ENCODE measurements at regions not wholly inside any gene's neighbourhood (a gene's known extent, or its start where the extent isn't known, plus 50 kb on each side); places are given as distances from the start of the nearest gene placed in this dataset.

GRCh38 chr6:121896363-121896762, 460.9 kb downstream of the GJA1 start:
- TF ChIP-seq CTCF (IDR thresholded peaks at IDR 0.05; ENCODE audit: low read depth, low read length) = no peak
- no peaks in the 10 kb centered on the region for H3K9me3 ChIP-seq (ENCODE audit: control insufficient read depth, insufficient read depth, low read length)
- no peak overlapping the region for H3K27ac ChIP-seq (ENCODE audit: low read depth, low read length)
- no peak for DNase-seq (ENCODE audit: low read depth, low spot score)
- H3K4me3 ChIP-seq (ENCODE audit: low read depth, low read length) = no peak overlapping the region
- CTCF ChIA-PET = interaction anchor here (0.5 kb wide), 1 partner anchor 466 kb away, joined by 3 read pairs; no protein-coding TSS in a partner anchor
- H3K27me3 ChIP-seq (ENCODE audit: control insufficient read depth, insufficient read depth, low read length) = no peaks in the 10 kb centered on the region
- POLR2A ChIA-PET = no interaction called here

- no peak for TF ChIP-seq CTCF (IDR thresholded peaks at IDR 0.05; ENCODE audit: low read depth, low read length)
- ChIA-PET CTCF (no interaction called here), POLR2A (no interaction called here)
- no peak overlapping the region for H3K27ac ChIP-seq (ENCODE audit: low read depth, low read length)
- no peak overlapping the region for H3K4me3 ChIP-seq (ENCODE audit: low read depth, low read length)
- no peak for DNase-seq (ENCODE audit: low read depth, low spot score)
- no peaks in the 10 kb centered on the region for H3K9me3 ChIP-seq (ENCODE audit: control insufficient read depth, insufficient read depth, low read length)
- H3K27me3 ChIP-seq (ENCODE audit: control insufficient read depth, insufficient read depth, low read length) = no peaks in the 10 kb centered on the region
Measured at GRCh38 chr6:121896771-121897170, 461.3 kb downstream of the GJA1 start.

- no peak overlapping the region for H3K27ac ChIP-seq (ENCODE audit: low read depth, low read length)
- DNase-seq (ENCODE audit: low read depth, low spot score) = no peak
- ChIA-PET CTCF (no interaction called here), POLR2A (no interaction called here)
- no peaks in the 10 kb centered on the region for H3K9me3 ChIP-seq (ENCODE audit: control insufficient read depth, insufficient read depth, low read length)
- no peak for TF ChIP-seq CTCF (IDR thresholded peaks at IDR 0.05; ENCODE audit: low read depth, low read length)
- H3K27me3 ChIP-seq (ENCODE audit: control insufficient read depth, insufficient read depth, low read length) = no peaks in the 10 kb centered on the region
- H3K4me3 ChIP-seq (ENCODE audit: low read depth, low read length) = no peak overlapping the region
Measured at GRCh38 chr6:121897337-121897760, 461.9 kb downstream of the GJA1 start.

GRCh38 chr6:121901432-121901831, 466.0 kb downstream of the GJA1 start:
- ChIA-PET CTCF (no interaction called here), POLR2A (interaction anchor here (0.6 kb wide), 1 partner anchor 201 kb away, joined by 5 read pairs; no protein-coding TSS in a partner anchor)
- no peak overlapping the region for H3K27ac ChIP-seq (ENCODE audit: low read depth, low read length)
- no peak for DNase-seq (ENCODE audit: low read depth, low spot score)
- no peak for TF ChIP-seq CTCF (IDR thresholded peaks at IDR 0.05; ENCODE audit: low read depth, low read length)
- H3K4me3 ChIP-seq (ENCODE audit: low read depth, low read length) = no peak overlapping the region
- no peaks in the 10 kb centered on the region for H3K9me3 ChIP-seq (ENCODE audit: control insufficient read depth, insufficient read depth, low read length)
- no peaks in the 10 kb centered on the region for H3K27me3 ChIP-seq (ENCODE audit: control insufficient read depth, insufficient read depth, low read length)

- H3K4me3 ChIP-seq (ENCODE audit: low read depth, low read length) = no peak overlapping the region
- CTCF ChIA-PET = no interaction called here
- DNase-seq (ENCODE audit: low read depth, low spot score) = no peak
- POLR2A ChIA-PET = no interaction called here
- H3K9me3 ChIP-seq (ENCODE audit: control insufficient read depth, insufficient read depth, low read length) = no peaks in the 10 kb centered on the region
- no peak for TF ChIP-seq CTCF (IDR thresholded peaks at IDR 0.05; ENCODE audit: low read depth, low read length)
- H3K27ac ChIP-seq (ENCODE audit: low read depth, low read length) = no peak overlapping the region
- H3K27me3 ChIP-seq (ENCODE audit: control insufficient read depth, insufficient read depth, low read length) = no peaks in the 10 kb centered on the region
Measured at GRCh38 chr6:121904559-121904958, 469.1 kb downstream of the GJA1 start.

Data from AG04450 (cell line).